MM.1S (cell line): ENCODE measurements at regions not wholly inside any gene's neighbourhood (a gene's known extent, or its start where the extent isn't known, plus 50 kb on each side); places are given as distances from the start of the nearest gene placed in this dataset.

Experiments
- EZH2 ChIP-seq: fragments of 300-600 bp; sonication (generic); optimal IDR thresholded peaks from 2 replicates; pipeline ENCODE3; 2017; ENCODE audit warnings: low read depth, mild to moderate bottlenecking, antibody characterized with exemption, low read length, mixed read lengths
- EZH2phosphoT487 ChIP-seq: fragments of 300-600 bp; sonication (generic); IDR thresholded peaks from 2 replicates; pipeline ENCODE4 v1.6.1; 2018; ENCODE audit warnings: antibody characterized with exemption, low read length
- TF ChIP-seq, protein P1 (sequence below): fragments of 300-600 bp; sonication (generic); IDR thresholded peaks from 2 replicates; pipeline ENCODE4 v1.5.1; 2016; ENCODE audit warnings: antibody characterized with exemption, low read length, mixed read lengths

DNA sequence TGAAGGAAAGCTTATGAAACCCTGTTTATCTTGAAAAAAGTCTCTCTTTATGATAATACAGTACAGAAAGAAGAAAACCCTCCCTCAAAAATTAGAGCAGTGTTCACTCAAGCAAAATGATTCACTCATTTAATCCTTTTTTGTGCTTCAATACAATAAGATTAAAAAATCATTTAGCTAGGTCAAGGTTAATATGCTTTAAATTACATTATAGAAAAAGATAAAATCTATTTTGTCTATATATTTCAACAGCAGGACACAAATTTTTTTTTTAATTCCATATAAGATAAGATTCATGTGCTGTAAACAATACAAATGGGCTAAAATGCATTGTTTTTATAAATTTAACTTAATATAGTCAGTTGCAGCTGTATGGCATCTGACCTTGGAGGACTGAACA is 176.9 kb downstream of the KCNE4 start:
- TF ChIP-seq, protein P1, sequence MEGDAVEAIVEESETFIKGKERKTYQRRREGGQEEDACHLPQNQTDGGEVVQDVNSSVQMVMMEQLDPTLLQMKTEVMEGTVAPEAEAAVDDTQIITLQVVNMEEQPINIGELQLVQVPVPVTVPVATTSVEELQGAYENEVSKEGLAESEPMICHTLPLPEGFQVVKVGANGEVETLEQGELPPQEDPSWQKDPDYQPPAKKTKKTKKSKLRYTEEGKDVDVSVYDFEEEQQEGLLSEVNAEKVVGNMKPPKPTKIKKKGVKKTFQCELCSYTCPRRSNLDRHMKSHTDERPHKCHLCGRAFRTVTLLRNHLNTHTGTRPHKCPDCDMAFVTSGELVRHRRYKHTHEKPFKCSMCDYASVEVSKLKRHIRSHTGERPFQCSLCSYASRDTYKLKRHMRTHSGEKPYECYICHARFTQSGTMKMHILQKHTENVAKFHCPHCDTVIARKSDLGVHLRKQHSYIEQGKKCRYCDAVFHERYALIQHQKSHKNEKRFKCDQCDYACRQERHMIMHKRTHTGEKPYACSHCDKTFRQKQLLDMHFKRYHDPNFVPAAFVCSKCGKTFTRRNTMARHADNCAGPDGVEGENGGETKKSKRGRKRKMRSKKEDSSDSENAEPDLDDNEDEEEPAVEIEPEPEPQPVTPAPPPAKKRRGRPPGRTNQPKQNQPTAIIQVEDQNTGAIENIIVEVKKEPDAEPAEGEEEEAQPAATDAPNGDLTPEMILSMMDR = no peak
- TF ChIP-seq EZH2 (no peak), EZH2phosphoT487 (no peak)
